HL-60 (cell line): ENCODE measurements at regions not wholly inside any gene's neighbourhood (a gene's known extent, or its start where the extent isn't known, plus 50 kb on each side); places are given as distances from the start of the nearest gene placed in this dataset.

Source experiments
- DNase-seq, 2 experiments: peaks; one replicate each; pipeline ENCODE4 v3.0.0-alpha.2; 2010 to 2020; ENCODE audit warnings: low read depth in 1 of 2, low spot score in 1 of 2
- H3K27ac ChIP-seq: fragments of 250-450 bp; sonication (Bioruptor Pico); replicated peaks from 2 replicates; pipeline ENCODE4 v1.5.1; 2020; ENCODE audit warnings: mild to moderate bottlenecking, moderate library complexity
- H3K27me3 ChIP-seq: fragments of 250-450 bp; sonication (Bioruptor Pico); 2 replicates; pipeline ENCODE4 v1.5.1; 2021; ENCODE audit warnings: mild to moderate bottlenecking, moderate library complexity; ENCODE audit not compliant: insufficient read depth, poor library complexity, severe bottlenecking
- H3K4me3 ChIP-seq: replicated peaks from 2 replicates; pipeline ENCODE4 v1.5.1; 2011; ENCODE audit warnings: mild to moderate bottlenecking, control low read depth, low read length; ENCODE audit not compliant: insufficient read depth
- GABPA ChIP-seq: IDR thresholded peaks from 2 replicates; pipeline ENCODE4 v1.6.1; 2012; ENCODE audit warnings: low read depth
- POLR2AphosphoS5 ChIP-seq: IDR thresholded peaks from 2 replicates; pipeline ENCODE4 v1.6.1; 2012; ENCODE audit warnings: low read depth
- REST ChIP-seq: IDR thresholded peaks from 2 replicates; pipeline ENCODE4 v1.6.1; 2012; ENCODE audit warnings: low read depth; ENCODE audit not compliant: insufficient replicate concordance
- SPI1 ChIP-seq: IDR thresholded peaks from 2 replicates; pipeline ENCODE4 v1.6.1; 2012; ENCODE audit warnings: low read depth, mild to moderate bottlenecking, borderline replicate concordance
- TF ChIP-seq, protein P1 (sequence below): IDR thresholded peaks from one replicate; pipeline ENCODE4 v1.5.1; 2011; ENCODE audit warnings: low read length, control low read depth, inconsistent platforms; ENCODE audit not compliant: insufficient read depth

DNA sequence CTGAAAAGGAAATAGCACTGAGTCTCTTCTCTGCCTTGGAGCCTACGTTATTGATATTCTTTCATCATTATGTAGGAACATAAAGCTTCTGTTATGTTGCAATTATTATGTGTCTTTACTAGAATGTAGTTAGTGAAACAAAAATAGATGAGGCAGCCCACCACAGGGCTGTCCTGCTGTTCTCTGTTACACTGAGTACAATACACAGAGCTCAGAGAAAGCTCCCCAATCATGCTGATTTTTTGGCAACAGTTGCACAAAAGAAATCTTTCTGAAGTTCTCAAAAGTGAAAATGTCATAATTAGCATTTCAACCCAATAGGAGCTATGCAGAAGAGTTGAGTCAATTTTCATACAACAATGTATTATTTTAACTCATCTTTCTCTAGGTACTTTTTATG is 119.5 kb downstream of the EFNB2 start:
- Histone ChIP-seq H3K4me3 (no peak overlapping the region), H3K27ac (no peak overlapping the region), H3K27me3 (peaks cover 36% of the 10 kb centered on the region)
- no peak for TF ChIP-seq REST
- no peak for TF ChIP-seq POLR2AphosphoS5
- no peak for TF ChIP-seq SPI1
- TF ChIP-seq GABPA: no peak
- no peak for DNase-seq

- Histone ChIP-seq H3K4me3 (no peak overlapping the region), H3K27ac (no peak overlapping the region), H3K27me3 (peaks cover 34% of the 10 kb centered on the region)
- TF ChIP-seq GABPA: no peak
- TF ChIP-seq SPI1: no peak
- TF ChIP-seq POLR2AphosphoS5: no peak
- TF ChIP-seq, protein P1, sequence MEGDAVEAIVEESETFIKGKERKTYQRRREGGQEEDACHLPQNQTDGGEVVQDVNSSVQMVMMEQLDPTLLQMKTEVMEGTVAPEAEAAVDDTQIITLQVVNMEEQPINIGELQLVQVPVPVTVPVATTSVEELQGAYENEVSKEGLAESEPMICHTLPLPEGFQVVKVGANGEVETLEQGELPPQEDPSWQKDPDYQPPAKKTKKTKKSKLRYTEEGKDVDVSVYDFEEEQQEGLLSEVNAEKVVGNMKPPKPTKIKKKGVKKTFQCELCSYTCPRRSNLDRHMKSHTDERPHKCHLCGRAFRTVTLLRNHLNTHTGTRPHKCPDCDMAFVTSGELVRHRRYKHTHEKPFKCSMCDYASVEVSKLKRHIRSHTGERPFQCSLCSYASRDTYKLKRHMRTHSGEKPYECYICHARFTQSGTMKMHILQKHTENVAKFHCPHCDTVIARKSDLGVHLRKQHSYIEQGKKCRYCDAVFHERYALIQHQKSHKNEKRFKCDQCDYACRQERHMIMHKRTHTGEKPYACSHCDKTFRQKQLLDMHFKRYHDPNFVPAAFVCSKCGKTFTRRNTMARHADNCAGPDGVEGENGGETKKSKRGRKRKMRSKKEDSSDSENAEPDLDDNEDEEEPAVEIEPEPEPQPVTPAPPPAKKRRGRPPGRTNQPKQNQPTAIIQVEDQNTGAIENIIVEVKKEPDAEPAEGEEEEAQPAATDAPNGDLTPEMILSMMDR: no peak
- TF ChIP-seq REST: no peak
- no peak for DNase-seq
These were observed 120.0 kb downstream of the EFNB2 start for GRCh38 chr13:106415442-106415841.

GRCh38 chr13:106407338-106407737 is 128.1 kb downstream of the EFNB2 start:
- no peak for TF ChIP-seq GABPA
- TF ChIP-seq SPI1: no peak
- TF ChIP-seq POLR2AphosphoS5: no peak
- TF ChIP-seq REST: no peak
- TF ChIP-seq, protein P1: no peak
- Histone ChIP-seq H3K27me3 (peaks cover 4% of the 10 kb centered on the region), H3K27ac (no peak overlapping the region), H3K4me3 (no peak overlapping the region)
- no peak for DNase-seq

DNA sequence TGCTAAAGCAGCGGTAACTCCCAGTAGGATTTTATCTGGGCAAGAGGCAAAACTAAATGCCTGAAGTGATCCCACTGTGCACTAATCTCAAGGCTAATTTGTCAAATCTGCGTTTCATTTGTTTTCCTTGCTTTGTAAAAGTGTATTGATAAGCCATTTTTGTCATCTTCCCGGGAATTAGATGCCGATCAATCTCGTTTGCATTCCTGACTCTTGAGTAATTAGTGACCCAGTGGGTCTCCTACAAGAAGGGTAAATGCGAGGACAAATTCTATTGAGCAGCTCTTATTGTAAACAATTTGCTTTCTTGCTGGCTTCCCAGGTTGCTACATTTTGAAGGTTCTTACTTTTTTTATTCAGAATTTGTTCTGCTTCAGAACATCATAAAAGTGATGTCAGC is 129.7 kb downstream of the EFNB2 start:
- peaks cover 4% of the 10 kb centered on the region for H3K27me3 ChIP-seq
- TF ChIP-seq POLR2AphosphoS5 (no peak), GABPA (no peak), SPI1 (no peak), REST (no peak)
- TF ChIP-seq, protein P1: no peak
- no peak for DNase-seq
- H3K4me3 ChIP-seq: no peak overlapping the region
- no peak overlapping the region for H3K27ac ChIP-seq
